GM21528 (cell line): ENCODE measurements at regions not wholly inside any gene's neighbourhood (a gene's known extent, or its start where the extent isn't known, plus 50 kb on each side); places are given as distances from the start of the nearest gene placed in this dataset.

Experiments used
- ATAC-seq: cut with Tn5 transposase; IDR thresholded peaks from one replicate; pipeline ENCODE4 v1.9.1; 2021; ENCODE audit warnings: mild to moderate bottlenecking, moderate library complexity; ENCODE audit not compliant: unreplicated experiment, low FRiP score

GRCh38 chr14:84789012-84789411 is 740.9 kb upstream of the FLRT2 start:
- ATAC-seq = no peak

GRCh38 chr14:84792722-84793410 is 737.1 kb upstream of the FLRT2 start:
- no peak for ATAC-seq

- no peak for ATAC-seq
Observed at GRCh38 chr14:84797326-84797725, 732.6 kb upstream of the FLRT2 start.

GRCh38 chr14:84804468-84804867 is 725.5 kb upstream of the FLRT2 start:
- ATAC-seq = no peak

- no peak for ATAC-seq
Observed at GRCh38 chr14:84804895-84805294, 725.0 kb upstream of the FLRT2 start.

GRCh38 chr14:84806181-84806580 is 723.8 kb upstream of the FLRT2 start:
- no peak for ATAC-seq

- no peak for ATAC-seq
Observed at GRCh38 chr14:84806622-84807021, 723.3 kb upstream of the FLRT2 start.

- no peak for ATAC-seq
Observed at GRCh38 chr14:84807673-84808072, 722.3 kb upstream of the FLRT2 start.

- ATAC-seq = no peak
Observed at GRCh38 chr14:84809158-84809557, 720.8 kb upstream of the FLRT2 start.

GRCh38 chr14:84814391-84814790 is 715.6 kb upstream of the FLRT2 start:
- ATAC-seq = no peak

- no peak for ATAC-seq
Observed at GRCh38 chr14:84819528-84819927, 710.4 kb upstream of the FLRT2 start.

- ATAC-seq = no peak
Observed at GRCh38 chr14:84825481-84826251, 704.3 kb upstream of the FLRT2 start.

GRCh38 chr14:84826294-84826693 is 703.6 kb upstream of the FLRT2 start:
- no peak for ATAC-seq

GRCh38 chr14:84850595-84850994 is 679.3 kb upstream of the FLRT2 start:
- no peak for ATAC-seq

GRCh38 chr14:84856751-84857534 is 673.0 kb upstream of the FLRT2 start:
- ATAC-seq = no peak

- no peak for ATAC-seq
Observed at GRCh38 chr14:84857571-84857970, 672.4 kb upstream of the FLRT2 start.

GRCh38 chr14:84859116-84859515 is 670.8 kb upstream of the FLRT2 start:
- ATAC-seq = no peak

GRCh38 chr14:84864548-84865271 is 665.2 kb upstream of the FLRT2 start:
- no peak for ATAC-seq

GRCh38 chr14:84871734-84872133 is 658.2 kb upstream of the FLRT2 start:
- ATAC-seq = no peak

- ATAC-seq = no peak
Observed at GRCh38 chr14:84874436-84874835, 655.5 kb upstream of the FLRT2 start.

- no peak for ATAC-seq
Observed at GRCh38 chr14:84877061-84877460, 652.9 kb upstream of the FLRT2 start.
